ENCODE measurements at regions not wholly inside any gene's neighbourhood (a gene's known extent, or its start where the extent isn't known, plus 50 kb on each side); places are given as distances from the start of the nearest gene placed in this dataset.

DNA sequence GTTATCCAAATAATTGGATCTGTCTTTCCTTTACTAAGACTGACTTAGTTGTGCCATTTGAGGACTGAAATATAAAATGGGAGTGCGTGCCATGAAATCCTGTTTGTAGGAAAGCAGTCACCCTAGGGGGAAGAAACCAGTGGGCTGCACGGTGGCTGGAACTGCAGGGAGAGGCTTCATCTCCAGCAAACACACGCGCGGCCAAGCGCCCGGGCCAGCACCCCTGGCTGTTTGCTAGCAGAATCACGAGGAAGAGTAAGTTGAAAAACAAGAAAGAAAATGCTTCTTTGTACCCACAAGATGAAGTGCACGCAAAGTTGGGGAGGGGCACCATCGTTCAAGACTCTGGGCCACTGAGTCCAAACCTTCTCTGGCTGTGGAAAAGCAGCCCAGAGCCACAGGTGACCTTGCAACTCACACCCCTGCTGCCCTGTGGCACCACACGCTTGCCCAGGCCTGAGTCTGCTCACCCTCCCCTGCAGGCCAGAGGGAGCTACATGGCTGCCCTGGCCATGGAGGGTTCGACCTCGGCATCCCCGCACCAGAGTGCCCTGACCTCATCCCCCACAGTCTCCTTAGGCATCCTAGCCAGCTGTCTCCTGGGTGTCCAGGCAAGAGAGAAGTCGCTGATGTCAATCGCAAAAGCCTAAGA is 55.2 kb downstream of the IRX2 start:
- no peak for DNase-seq (ENCODE audit: low read depth)

DNA sequence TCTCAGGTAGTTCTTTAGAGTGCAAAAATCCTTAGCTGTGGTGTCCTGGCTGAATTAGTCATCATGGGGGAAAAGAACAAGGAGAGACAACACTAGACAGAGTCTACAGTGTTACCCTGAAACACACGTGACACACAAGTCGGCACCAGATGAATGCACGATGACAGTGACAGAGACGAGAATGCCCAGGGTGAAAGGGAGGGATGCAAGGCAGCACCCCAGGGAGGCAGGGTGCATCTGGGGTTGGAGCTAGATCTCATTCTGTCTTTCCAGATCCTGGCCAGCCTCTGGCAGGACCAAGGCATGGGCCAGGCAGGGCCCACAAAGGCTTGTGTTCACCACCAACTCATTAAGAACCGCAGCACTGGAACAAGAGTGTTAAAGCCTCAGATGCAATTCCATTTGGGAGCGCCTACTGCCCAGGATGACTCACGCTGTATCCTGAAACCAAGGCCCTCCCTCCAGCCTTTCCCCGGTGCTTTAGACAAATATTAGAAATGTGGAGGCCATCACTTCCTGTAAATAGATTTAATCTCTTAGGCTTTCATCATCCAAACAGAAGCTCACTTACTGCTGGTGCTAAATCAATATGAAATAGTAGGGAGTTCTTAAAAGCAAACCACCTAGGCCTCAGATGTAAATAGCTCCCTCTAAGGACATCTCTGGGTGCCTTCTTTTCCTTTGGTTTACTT is 56.1 kb downstream of the IRX2 start:
- DNase-seq (ENCODE audit: low read depth), result no peak

- no peak for DNase-seq (ENCODE audit: low read depth)
These were observed 59.9 kb downstream of the IRX2 start for GRCh38 chr5:2691530-2691929.

- no peak for DNase-seq (ENCODE audit: low read depth)
These were observed 61.2 kb downstream of the IRX2 start for GRCh38 chr5:2690293-2690692.

GRCh38 chr5:2688586-2688985 is 62.9 kb downstream of the IRX2 start:
- no peak for DNase-seq (ENCODE audit: low read depth)

DNA sequence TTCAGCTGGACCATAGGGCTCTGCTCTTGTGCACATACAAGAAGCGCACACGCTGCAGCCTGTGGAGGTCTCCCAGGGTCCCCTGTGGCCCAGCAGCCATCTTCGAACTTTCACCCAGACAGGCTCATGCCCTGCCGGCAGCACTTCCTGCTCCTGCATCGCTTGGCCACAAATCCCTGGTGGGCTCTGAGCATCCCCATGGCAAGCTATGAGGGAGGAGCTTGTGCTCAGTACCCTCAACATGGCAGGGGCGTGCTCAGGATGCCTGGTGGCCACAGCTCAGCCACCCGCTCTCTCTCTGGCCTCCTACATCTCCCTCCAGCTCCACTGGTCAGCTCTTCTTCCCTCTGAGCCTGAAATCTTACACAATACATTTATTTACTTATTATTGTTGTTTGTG is 63.7 kb downstream of the IRX2 start:
- no peak for DNase-seq (ENCODE audit: low read depth)

DNA sequence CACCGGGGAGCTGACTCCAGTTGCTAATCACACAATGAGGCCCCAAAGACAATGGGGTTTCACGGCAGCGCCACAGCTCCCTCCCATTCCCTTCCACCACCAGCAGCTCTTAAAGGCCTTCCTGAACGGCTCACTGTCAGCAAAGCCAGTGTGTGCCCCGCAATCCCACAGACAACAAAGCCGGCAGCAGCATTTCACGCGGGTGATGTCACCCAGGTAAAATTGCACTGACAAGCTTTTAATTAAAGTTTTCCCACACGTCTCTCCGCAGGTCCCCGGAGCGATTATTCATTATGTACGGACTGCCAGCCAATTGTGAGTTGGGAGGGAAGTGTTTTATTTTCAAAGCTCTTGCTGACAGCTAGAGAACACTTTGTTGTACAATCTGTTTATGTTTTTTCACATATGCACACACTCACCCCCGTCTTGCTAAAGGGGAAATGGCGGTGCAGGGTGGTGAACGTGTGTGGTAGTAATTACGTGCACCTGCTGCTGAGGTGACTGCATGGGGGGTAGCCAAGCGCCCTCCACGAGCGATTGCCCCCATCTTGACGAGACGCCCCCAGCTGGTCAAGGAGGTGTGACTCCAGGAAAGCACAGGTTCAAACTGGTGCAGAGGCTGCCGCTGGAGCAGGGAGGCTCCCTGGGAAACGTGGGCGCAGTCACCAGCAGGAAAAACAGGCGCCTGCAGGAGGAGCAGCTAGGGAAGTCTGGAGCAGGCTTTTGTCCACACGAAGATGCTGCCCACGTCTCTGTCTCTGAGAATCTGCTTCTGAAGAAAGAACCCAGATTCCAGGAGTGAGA is 65.0 kb downstream of the IRX2 start:
- DNase-seq (ENCODE audit: low read depth), result no peak

GRCh38 chr5:2685651-2686272 is 65.7 kb downstream of the IRX2 start:
- DNase-seq (ENCODE audit: low read depth), result no peak

DNA sequence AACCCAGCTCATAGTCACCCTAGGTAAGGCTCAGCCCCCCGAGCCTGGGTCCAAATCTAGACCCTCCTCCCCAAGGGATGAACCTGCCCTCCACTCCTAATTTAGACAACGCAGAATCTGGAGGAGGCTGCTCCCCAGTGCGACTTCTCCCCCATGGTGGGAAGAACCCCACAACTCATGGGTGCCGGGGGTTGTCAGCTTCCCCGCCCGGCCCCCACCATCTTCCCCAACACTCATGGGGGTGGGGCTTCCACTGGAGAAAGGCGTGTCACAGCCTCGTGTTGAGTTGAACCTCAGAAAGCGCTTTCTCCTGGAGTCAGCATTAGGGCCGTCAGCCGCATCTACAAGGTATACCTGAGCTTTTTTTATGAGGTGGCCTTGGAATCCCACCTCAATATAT is 66.9 kb downstream of the IRX2 start:
- no peak for DNase-seq (ENCODE audit: low read depth)

GRCh38 chr5:2683720-2684119 is 67.8 kb downstream of the IRX2 start:
- no peak for DNase-seq (ENCODE audit: low read depth)

- no peak for DNase-seq (ENCODE audit: low read depth)
These were observed 70.0 kb downstream of the IRX2 start for GRCh38 chr5:2681476-2681875.

- DNase-seq (ENCODE audit: low read depth), result no peak
These were observed 70.5 kb downstream of the IRX2 start for GRCh38 chr5:2680979-2681378.

DNA sequence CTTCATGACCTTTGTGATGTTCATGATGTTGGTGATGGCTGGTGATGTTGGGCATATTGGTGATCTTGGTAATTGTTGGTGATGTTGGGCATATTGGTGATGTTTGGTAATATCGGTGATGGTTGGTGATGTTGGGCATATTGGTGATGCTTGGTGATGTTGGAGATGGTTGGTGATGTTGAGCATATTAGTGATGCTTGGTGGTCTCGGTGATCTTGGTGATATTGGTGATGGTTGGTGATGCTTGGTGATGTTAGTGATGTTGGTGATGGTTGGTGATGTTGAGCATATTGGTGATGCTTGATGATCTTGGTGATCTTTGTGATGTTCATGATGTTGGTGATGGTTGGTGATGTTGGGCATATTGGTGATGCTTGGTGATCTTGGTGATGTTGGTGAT is 73.8 kb downstream of the IRX2 start:
- DNase-seq (ENCODE audit: low read depth), result no peak

DNA sequence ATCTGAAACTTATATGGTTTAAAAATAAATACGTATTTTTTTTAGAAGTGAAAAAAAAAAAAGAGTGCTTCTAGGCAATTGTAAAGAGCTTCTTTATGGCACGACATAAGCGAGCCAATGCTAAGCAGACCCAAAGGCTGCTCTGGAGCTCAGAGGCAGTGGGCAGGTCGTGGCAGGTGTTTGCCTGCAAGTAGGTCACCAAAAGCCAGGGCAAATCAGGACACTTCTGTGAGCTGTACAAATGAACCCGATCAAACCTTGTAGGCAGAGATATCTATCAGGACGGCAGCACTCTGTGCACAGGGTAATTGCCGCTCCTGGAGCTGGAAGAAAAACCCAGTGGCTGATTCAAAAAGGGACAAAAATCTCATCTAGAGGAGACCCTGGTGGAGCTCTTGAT is 75.9 kb downstream of the IRX2 start:
- DNase-seq (ENCODE audit: low read depth), result no peak

- DNase-seq (ENCODE audit: low read depth), result no peak
These were observed 77.0 kb downstream of the IRX2 start for GRCh38 chr5:2674456-2674855.

- DNase-seq (ENCODE audit: low read depth), result no peak
These were observed 80.5 kb downstream of the IRX2 start for GRCh38 chr5:2670940-2671339.

DNA sequence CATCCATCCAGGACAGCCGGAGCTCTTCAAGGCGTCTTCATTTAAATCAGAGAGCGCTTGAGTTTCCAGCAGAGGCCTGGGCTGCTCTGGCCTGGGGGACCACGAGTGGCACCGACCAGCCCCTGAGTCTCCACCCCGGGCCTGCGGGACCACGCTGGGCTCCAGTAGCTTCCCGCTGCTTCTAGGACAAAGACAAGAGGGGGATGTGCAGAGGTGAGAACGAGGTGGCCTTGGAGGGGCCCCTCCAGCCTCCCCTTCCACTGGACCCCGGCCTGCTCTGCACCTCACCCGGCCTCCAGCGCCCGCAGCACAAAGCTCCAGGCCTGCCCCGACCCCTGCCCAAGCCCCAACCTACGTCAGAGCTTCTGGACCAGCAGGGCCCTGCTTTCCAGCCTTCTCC is 81.6 kb downstream of the IRX2 start:
- DNase-seq (ENCODE audit: low read depth), result no peak

DNA sequence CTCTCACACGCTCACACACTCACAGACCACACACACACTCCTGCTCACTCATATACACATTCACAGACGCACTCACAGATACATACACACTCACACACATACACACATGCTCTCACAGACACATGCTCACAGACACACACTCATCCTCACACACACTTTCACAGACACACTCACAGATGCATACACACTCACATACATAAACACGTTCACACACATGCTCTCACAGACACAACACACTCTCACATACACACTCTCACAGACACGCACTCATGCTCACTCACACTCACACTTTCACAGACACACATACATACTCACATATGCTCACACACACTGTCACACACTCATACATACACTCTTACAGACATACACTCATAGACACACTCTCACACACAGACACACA is 82.2 kb downstream of the IRX2 start:
- DNase-seq (ENCODE audit: low read depth), result no peak

DNA sequence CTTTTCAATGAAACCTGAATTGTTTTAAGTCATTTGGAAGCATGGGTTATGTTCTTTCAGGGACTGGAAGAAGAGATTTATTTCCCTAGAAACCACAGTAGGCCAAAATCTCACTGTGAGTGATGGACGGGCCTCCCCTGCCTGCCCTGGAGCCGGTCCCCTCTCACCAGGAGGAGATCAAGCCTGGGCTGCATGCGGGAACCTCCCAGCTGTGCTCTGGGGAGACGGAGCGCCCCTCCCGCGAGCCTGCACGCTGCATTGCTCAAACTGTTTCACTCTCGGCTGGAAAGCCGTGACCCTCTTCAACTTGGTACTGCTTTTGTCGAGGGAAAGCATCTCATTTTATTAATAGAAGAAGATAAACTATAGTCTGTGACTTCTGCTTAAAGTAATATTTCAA is 85.4 kb downstream of the IRX2 start:
- DNase-seq (ENCODE audit: low read depth), result no peak

GRCh38 chr5:2663489-2663888 is 88.0 kb downstream of the IRX2 start:
- DNase-seq (ENCODE audit: low read depth), result no peak

DNA sequence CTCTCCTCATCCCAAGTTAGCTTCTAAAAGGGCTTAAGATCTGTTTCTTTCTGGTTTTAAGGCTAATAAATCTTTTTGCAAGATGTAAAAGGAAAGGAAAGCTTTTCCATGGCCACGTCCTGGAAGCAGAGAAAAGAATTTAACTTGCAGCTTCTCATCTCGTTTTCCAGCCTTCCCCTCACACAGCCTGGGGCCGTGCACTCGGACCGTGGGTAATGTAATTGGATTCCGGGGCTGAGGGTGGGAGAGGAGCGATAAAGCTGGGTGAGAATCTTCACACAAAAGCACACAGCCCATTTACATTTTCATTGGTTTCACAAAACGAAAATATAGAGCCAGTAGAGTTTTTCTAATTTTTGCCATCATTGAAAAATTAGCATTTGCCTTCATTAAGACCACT is 91.2 kb downstream of the IRX2 start:
- no peak for DNase-seq (ENCODE audit: low read depth)

DNA sequence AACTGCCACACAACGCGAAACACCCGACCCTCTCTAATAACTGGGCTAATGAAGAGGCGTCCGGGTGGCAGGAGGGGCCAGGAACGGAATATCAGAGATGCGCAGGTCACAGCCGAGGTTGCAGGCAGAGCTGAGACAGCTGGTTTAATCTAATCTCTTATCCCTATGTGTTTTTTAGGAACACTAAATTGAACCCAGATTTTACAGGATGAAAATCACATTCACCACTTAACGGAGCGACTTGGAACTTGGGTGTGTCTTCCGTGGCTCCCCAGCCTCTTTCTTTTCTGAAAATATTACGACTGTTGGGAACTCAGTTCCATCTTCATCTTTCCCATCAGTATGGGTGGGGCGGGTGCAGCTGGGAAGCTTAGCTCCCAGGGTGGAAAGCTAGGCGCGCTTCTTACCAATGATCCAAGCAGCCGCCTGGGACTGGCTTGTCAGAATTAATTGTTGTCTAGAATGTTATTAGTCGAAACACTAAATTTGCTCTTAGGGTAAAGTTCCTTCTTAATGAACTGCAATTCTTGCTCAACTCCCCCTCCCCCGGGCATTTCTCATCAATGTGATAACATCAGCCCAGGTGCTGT is 92.5 kb downstream of the IRX2 start:
- DNase-seq (ENCODE audit: low read depth), result no peak

- DNase-seq (ENCODE audit: low read depth), result no peak
These were observed 93.0 kb downstream of the IRX2 start for GRCh38 chr5:2658447-2658846.

Measured in fibroblast of the conjunctiva (primary cell).